Islet of Langerhans (tissue), 1 donor: ENCODE measurements at regions not wholly inside any gene's neighbourhood (a gene's known extent, or its start where the extent isn't known, plus 50 kb on each side); places are given as distances from the start of the nearest gene placed in this dataset.
"Not testable (repeated sequence)": the region's sequence is repeated elsewhere in the genome, so short reads cannot be mapped to it uniquely, and the experiment has no call there.

ENCODE experiments used
- FAIRE-seq: peaks from one replicate; lab custom pipeline; 2011; peaks lifted over from hg19 to GRCh38; lab: Jason Lieb, UNC

- FAIRE-seq: no peak
Measured at GRCh38 chr6:92710048-92710447, 709.3 kb downstream of the EPHA7 start.

DNA sequence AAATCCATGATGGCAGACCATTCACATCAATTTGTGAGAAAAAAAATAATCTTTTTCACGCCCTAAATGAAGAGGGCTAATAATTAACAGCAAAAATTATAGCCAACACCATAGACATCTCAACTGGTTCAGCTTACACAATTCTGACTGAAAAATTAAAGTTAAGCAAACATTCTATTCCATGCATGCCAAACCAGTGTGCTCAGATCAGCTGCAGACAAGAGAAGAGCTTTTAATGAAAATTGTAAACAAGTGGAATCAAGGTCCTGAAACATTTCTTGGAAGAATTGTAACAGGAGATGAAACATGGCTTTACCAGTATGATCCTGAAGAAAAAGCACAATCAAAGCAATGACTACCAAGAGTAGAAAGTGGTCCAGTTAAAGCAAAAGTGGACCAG is 710.4 kb downstream of the EPHA7 start:
- no peak for FAIRE-seq

- no peak for FAIRE-seq
Measured at GRCh38 chr6:92708270-92708669, 711.1 kb downstream of the EPHA7 start.

DNA sequence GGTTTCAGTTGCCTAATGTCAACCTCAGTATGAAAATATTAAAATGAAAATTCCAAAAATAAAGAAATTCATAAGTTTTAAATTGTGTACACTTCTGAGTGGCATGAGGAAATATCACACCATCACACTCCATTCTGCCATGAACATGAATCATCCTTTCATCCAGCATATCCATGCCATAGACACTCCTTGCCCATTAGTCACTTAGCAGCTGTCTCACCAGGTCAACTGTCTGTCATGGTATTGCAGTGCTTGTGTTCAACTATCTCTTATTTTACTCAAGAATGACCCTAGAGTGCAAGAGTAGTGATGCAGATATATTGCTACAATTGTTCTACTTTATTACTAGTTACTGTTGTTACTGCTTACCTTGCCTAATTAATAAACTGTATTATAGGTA is 712.4 kb downstream of the EPHA7 start:
- FAIRE-seq: no peak

DNA sequence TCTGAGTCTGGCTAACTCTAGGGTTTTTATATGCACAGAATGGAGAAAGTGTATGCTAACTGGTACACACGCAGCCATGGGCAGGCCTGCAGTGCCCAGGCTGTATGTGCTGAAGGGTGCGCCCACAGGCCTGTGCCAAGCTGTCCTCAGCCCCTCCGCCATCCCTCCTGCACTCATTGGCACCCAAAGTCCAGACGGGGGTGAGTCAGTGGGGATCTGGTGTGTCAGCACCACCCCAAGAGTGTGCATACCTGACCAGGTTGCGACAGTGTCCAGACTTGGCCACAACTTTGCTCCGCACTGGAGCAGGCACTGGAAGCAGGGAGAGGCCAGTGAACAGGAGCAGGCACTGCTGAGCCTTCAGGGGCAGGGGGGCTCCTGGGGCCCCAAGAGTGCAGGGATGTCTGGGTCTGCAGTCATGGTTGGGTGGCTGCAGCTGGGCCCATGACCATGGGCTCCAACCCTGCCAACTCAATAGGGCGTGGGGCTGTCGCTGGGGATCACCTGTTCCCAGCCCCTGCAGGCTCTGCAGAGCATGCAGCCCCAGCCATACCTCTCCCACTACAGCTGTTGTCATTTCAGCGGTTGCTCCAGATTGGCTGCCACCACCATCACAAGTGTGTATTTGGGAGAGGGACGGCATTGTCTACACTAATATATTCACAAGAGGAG is 717.8 kb downstream of the EPHA7 start:
- no peak for FAIRE-seq

DNA sequence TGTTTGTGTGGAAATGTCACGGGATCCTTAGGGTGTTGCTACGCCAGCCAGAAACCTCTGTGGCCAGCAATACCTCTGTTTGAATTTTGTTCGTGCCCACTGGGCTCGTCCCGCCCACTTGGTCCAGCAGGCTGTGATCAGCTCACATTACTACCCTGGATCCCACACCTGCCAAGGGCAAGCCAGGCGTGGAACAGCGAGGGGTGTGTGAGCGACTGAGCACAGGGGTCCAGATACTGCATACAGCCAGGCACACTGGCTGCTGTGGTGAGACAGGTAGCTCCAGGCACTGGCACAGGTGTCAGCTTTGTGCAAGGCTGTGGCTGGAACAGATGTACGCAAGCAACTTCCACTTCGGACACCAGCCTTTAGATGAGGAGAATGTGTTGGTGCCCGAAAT is 718.9 kb downstream of the EPHA7 start:
- FAIRE-seq: no peak

DNA sequence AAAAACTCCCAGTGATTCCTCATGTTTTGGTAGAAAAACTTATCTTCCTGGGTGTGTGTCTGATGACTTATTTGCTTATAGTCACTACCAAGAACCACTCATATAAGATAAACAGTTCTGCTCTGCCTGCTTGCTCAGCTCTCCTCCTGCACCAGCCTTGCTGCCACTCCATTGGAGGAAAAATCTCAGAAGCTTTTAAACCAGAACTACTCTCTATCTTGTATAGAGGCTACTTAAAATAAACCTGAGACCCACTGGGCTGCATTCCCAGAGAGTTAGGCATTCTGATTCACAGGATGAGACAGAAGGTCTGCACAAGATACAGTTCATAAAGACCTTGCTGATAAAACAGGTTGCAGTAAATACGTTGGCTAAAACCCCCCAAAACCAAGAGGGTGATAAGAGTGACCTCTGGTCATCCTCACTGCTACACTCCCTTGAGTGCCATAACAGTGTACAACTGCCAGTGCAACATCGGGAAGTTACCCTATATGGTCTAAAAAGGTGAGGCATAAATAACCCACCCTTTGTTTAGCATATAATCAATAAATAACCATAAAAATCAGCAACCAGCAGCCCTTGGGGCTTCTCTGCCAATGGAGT is 728.3 kb downstream of the EPHA7 start:
- FAIRE-seq: no peak

DNA sequence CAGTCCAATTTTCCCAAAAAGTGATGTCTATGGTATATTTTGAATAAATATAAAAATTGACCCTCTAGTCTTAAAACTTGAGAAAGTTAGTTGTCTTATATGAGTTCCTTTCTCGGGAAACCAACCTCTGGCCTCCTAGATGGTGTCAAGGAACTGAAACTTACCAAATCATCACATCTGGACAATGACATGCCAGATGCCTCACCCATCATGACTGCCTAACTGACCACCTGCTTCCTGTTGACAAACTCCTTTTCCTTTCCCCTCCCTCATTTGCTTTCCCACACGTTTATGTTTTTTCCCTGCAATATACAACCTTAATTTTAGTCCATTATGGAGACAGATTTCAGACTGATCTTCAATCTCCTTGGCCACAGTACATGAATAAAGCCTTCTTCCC is 731.0 kb downstream of the EPHA7 start:
- FAIRE-seq: no peak

GRCh38 chr6:92687278-92687677 is 732.1 kb downstream of the EPHA7 start:
- FAIRE-seq: no peak

GRCh38 chr6:92684386-92684785 is 735.0 kb downstream of the EPHA7 start:
- no peak for FAIRE-seq

DNA sequence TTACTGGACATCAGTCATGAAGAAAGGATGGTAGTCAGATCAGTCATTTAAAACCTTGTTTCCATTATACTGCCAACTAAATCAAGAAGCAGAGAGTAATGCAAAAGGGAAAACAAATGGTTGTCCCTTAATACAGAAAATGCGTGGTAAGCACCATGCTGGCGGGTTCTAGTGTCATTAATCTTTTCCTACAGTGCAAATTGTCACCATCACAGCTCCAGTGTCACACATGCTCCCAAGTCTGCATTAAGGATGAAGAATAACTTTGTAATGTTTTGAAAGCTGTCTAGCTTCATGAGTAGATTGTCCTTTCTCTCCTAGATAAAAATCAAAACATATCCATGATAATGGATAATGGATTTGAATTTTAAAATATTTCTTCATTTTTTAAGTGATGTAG is 735.6 kb downstream of the EPHA7 start:
- no peak for FAIRE-seq

GRCh38 chr6:92682516-92683398 is 736.6 kb downstream of the EPHA7 start:
- no peak for FAIRE-seq

DNA sequence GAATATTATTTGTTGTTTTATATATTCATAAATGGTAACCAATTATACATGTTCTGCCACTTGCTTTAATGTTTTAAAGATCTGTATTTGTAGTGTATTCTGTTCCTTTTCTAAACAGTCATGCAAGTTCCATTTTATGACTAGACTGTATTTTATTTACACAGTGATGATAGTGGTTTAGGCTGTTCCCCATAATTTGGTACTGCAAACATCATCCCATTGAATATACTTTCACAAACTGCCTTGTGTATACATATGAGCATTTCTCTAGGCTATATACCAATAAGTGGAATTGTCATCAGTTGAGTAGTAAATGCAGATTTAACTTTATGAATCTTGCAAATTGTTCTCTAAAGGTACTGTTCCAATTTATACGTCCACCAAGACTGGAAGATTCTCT is 738.0 kb downstream of the EPHA7 start:
- no peak for FAIRE-seq

GRCh38 chr6:92671462-92671861 is 747.9 kb downstream of the EPHA7 start:
- not testable (repeated sequence) for FAIRE-seq

DNA sequence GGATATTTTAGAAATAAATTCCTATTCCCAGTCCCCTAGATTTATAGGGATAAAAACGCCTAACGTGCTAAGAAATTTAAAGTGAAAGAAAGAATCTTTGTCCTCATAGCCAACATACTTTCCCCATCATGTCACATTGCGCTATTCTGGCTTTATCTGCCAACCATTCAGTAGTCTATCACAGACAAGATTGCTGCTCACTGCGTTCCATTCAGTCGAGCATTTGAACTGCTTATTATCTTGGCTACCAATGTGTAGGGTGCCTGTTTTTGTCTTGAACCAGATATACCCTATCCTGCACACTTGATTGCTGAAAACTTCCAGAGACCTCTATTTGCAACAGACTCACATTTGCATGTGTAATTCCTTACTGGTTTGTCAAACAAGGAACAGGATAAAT is 751.5 kb downstream of the EPHA7 start:
- FAIRE-seq: no peak

GRCh38 chr6:92648364-92649086 is 770.8 kb downstream of the EPHA7 start:
- FAIRE-seq: no peak

GRCh38 chr6:92647630-92648029 is 771.7 kb downstream of the EPHA7 start:
- FAIRE-seq: no peak

- not testable (repeated sequence) for FAIRE-seq
Measured at GRCh38 chr6:92644104-92644791, 775.1 kb downstream of the EPHA7 start.

DNA sequence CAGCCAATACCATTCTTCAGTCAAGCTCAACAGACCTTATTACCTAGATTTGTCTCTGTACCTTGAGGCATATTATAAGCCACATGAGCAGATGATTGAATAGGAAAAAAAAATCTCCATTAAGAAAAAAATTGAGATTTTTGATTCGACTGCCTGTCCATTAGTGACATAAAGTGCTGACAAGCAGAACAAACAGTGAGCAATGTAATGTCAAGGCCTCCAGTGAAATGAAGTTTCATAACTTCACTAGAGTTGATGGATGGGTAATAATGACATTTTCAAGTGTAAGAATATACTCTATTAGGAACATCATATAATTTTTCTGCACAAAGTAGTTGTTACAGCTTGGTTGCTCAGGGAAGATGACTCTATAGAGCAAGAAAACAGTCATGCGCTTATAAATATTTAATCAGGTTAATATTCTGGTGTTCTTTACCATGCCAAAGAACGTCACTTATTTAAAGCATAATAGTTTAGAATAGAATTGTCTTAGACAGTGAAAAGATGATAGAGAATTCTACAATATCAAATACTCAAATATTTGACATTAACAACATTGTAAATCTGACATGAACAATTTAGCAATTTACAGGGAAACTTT is 783.7 kb downstream of the EPHA7 start:
- no peak for FAIRE-seq

DNA sequence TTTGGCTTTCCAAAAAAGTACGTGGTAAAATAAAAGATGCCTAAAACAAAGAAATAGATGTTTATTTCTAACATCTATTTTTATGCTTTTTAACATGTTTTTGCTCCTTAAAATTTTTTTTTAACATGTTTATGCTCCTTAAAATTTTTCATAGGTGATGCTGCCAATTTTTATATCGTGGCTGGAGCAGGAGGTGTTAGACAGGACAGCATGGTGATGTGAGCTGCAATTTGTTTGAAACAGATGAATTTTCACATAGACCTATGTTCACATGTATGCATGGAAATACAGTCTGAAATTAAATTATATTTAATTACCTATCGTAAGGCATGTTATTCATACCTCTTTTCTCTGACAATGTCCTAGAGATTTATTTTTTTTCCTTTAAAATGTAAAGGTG is 784.8 kb downstream of the EPHA7 start:
- FAIRE-seq: no peak

DNA sequence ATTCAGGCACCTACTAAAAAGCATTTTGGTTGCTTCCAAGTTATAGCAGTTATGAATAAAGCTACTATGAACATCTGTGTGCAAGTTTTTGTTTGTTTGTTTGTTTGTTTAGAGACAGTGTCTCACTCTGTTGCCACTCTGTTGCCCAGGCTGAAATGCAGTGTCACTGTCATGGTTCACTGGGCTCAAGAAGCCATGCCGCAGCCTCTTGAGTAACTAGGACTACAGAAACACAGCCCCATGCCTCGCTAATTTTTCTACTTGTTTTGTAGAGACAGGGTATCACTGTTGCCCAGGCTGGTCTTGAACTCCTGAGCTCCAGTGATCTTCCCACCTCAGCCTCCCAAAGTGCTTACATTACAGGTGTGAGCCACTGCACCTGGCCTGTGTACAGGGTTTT is 795.9 kb downstream of the EPHA7 start:
- FAIRE-seq: no peak

DNA sequence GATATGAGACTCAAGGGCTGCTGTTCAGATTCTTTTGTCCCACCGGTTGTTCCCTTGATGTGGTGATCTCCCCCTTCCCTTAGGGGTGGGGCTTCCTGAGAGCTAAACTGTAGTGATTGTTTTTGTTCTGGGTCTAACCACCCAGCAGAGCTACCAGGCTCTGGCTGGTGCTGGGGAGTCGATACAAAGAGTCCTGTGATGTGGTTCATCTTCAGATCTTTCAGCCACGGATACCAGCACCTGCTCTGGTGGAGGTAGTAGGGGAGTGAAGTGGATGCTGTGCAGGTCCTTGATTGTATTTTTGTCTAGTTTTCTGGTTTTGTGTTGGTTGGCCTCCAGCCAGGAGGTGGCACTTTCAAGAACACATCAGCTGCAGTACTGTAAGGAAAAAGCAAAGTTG is 801.6 kb downstream of the EPHA7 start:
- FAIRE-seq: no peak
